HepG2 (cell line): ENCODE measurements at regions not wholly inside any gene's neighbourhood (a gene's known extent, or its start where the extent isn't known, plus 50 kb on each side); places are given as distances from the start of the nearest gene placed in this dataset.

Experiments used
- ATAC-seq: fragments of 200-7000 bp; cut with Tn5 transposase; 3 replicates; pipeline ENCODE4 v1.9.1; 2020; ENCODE audit warnings: mild to moderate bottlenecking, moderate library complexity
- BruUV-seq: library from RNA; stranded (reverse); fragments of 400-500 nt; replicated peaks from 2 replicates; lab custom pipeline; 2021; lab: Mats Ljungman, UMichigan
- CTCF ChIA-PET: fragments of 300-600 bp; formaldehyde crosslinking; extraction: SDS; loops from one replicate; lab custom pipeline; 2021; ENCODE audit warnings: low total read pairs, inconsistent platforms, low intra/inter-chr PET ratio; lab: Yijun Ruan, JAX
- POLR2A ChIA-PET: fragments of 350-600 bp; sonication (Branson Sonifier 250); formaldehyde crosslinking; loops from one replicate; lab custom pipeline; 2020; ENCODE audit warnings: antibody characterized with exemption, inconsistent platforms; lab: Yijun Ruan, JAX
- DNase-seq: peaks from one replicate; pipeline ENCODE4 v3.0.0-alpha.2; 2015; ENCODE audit warnings: low spot score
- FAIRE-seq: peaks from 3 replicates; lab custom pipeline; 2011; peaks lifted over from hg19 to GRCh38; lab: Jason Lieb, UNC
- H2AFZ ChIP-seq: one replicate; pipeline ENCODE4 v1.6.1; 2011; ENCODE audit warnings: low read length, inconsistent platforms
- H3K27ac ChIP-seq: fragments of 300-600 bp; 3 replicates; pipeline ENCODE4 v1.8.0; 2011; ENCODE audit warnings: mixed run types, mild to moderate bottlenecking, mixed read lengths, low read length, inconsistent platforms; ENCODE audit not compliant: insufficient read depth; ENCODE audit errors: extremely low read length
- H3K27me3 ChIP-seq, 2 experiments: fragments of 200-600 bp in 1 of 2; 2 replicates in 1 of 2; 3 replicates in 1 of 2; pipeline versions ENCODE4 v1.6.0 to v1.8.0; 2011; ENCODE audit warnings: low read length in 2 of 2, mild to moderate bottlenecking in 2 of 2, moderate library complexity in 2 of 2, inconsistent platforms in 1 of 2; ENCODE audit not compliant: insufficient read depth in 2 of 2, control insufficient read depth in 1 of 2
- H3K36me3 ChIP-seq, 2 experiments: fragments of 200-600 bp in 1 of 2; replicated peaks in 1 of 2; 2 replicates in 1 of 2; 3 replicates in 1 of 2; pipeline versions ENCODE4 v1.5.1 to v1.8.0; 2011; ENCODE audit warnings: low read length in 2 of 2, inconsistent platforms in 1 of 2; ENCODE audit not compliant: insufficient read depth in 2 of 2, control insufficient read depth in 1 of 2
- H3K4me1 ChIP-seq: 2 replicates; pipeline ENCODE4 v1.5.1; 2012; ENCODE audit warnings: low read length, inconsistent platforms; ENCODE audit not compliant: insufficient read depth
- H3K4me2 ChIP-seq: 2 replicates; pipeline ENCODE4 v1.6.0; 2011; ENCODE audit warnings: low read depth, low read length, inconsistent platforms
- H3K4me3 ChIP-seq, 3 experiments: fragments of 200-600 bp in 1 of 3; sonication (generic), shearing (Covaris generic) in 1 of 3; replicated peaks in 1 of 3; 2 replicates each; pipeline ENCODE4 v1.5.1; 2011 to 2016; ENCODE audit warnings: low read length in 3 of 3, inconsistent platforms in 2 of 3, low read depth in 2 of 3, mild to moderate bottlenecking in 2 of 3, control low read depth in 1 of 3, mixed read lengths in 1 of 3; ENCODE audit not compliant: insufficient read depth in 1 of 3
- H3K79me2 ChIP-seq: one replicate; pipeline ENCODE4 v1.6.1; 2011; ENCODE audit warnings: low read length, inconsistent platforms; ENCODE audit not compliant: insufficient read depth
- H3K9ac ChIP-seq: 2 replicates; pipeline ENCODE4 v1.6.0; 2011; ENCODE audit warnings: mild to moderate bottlenecking, low read depth, low read length, inconsistent platforms; ENCODE audit not compliant: insufficient read depth
- H3K9me3 ChIP-seq: 2 replicates; pipeline ENCODE4 v1.5.1; 2012; ENCODE audit warnings: mild to moderate bottlenecking, low read length
- H4K20me1 ChIP-seq: 2 replicates; pipeline ENCODE4 v1.6.0; 2011; ENCODE audit warnings: inconsistent platforms, mild to moderate bottlenecking, low read length, moderate library complexity; ENCODE audit not compliant: insufficient read depth
- MNT ChIP-seq: fragments of 450-650 bp; IDR thresholded peaks from 2 replicates; pipeline ENCODE4 v1.6.1; 2016
- PHF20 ChIP-seq: sonication (generic); formaldehyde crosslinking; IDR thresholded peaks from 2 replicates; pipeline ENCODE4 v1.5.0; 2020; ENCODE audit warnings: mild to moderate bottlenecking, missing genetic modification reagents
- whole genome bisulfite sequencing: methylation state at CpG from one replicate; pipeline ENCODE4 v1.1.6; 2017; ENCODE audit warnings: low lambda C conversion rate; 5-methylcytosine and 5-hydroxymethylcytosine counted together
- in situ Hi-C: cut with HindIII; loops from 2 replicates; pipeline ENCODE4 v1.10.0; 2017; ENCODE audit warnings: low pct_unique_long_range_greater_than_20kb; ENCODE audit not compliant: extremely low pct_ligation_motif_present
- intact Hi-C: fragments of 100-400 bp; cut with micrococcal nuclease; formaldehyde crosslinking; loops from one replicate; pipeline ENCODE4 v1.10.0; 2022; ENCODE audit not compliant: unreplicated experiment
- TF ChIP-seq, protein P1 (sequence below): sonication (generic); formaldehyde crosslinking; IDR thresholded peaks from 2 replicates; pipeline ENCODE4 v1.4.0; 2020; ENCODE audit warnings: missing genetic modification reagents

DNA sequence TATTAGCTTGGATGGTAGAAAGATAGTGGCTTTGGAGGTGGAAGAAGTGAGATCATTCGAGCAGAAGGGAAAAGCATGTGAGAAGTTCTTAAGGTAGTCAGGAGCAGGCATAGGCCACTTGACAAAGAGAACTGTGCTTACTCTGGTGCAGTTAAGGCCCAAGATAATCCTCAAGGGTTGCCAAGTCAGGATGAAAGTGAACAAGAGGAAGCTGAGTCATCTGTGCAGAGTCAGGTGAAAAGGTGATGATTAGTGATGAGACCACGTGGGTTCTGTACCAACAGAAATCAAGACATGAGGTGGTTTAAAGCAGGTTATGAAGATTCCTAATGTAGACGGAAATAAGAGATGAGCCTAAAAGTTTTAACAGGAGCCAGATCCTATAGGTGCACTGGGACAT is 369.8 kb downstream of the DTHD1 start:
- H2AFZ ChIP-seq = no peak overlapping the region
- H3K4me1 ChIP-seq = no peaks in the 10 kb centered on the region
- ChIA-PET CTCF (no interaction called here), POLR2A (no interaction called here)
- peaks cover 9% of the 10 kb centered on the region; the same call in 1 of the 2 replicates for H3K9me3 ChIP-seq
- DNase-seq (no peak), ATAC-seq (no peak), FAIRE-seq (no peak)
- no peak overlapping the region for H3K27ac ChIP-seq
- 3% methylated on average over 3 of the region's 3 CpGs for WGBS
- H3K9ac ChIP-seq = no peak overlapping the region
- no peak overlapping the region for H3K4me2 ChIP-seq
- no peaks in the 10 kb centered on the region for H4K20me1 ChIP-seq
- H3K36me3 ChIP-seq = no peaks in the 10 kb centered on the region
- no peaks in the 10 kb centered on the region for H3K79me2 ChIP-seq
- BruUV-seq = no TSS peak
- intact Hi-C loops = no loop called here
- in situ Hi-C loops = no loop called here
- H3K4me3 ChIP-seq = no peak overlapping the region
- TF ChIP-seq, protein P1, sequence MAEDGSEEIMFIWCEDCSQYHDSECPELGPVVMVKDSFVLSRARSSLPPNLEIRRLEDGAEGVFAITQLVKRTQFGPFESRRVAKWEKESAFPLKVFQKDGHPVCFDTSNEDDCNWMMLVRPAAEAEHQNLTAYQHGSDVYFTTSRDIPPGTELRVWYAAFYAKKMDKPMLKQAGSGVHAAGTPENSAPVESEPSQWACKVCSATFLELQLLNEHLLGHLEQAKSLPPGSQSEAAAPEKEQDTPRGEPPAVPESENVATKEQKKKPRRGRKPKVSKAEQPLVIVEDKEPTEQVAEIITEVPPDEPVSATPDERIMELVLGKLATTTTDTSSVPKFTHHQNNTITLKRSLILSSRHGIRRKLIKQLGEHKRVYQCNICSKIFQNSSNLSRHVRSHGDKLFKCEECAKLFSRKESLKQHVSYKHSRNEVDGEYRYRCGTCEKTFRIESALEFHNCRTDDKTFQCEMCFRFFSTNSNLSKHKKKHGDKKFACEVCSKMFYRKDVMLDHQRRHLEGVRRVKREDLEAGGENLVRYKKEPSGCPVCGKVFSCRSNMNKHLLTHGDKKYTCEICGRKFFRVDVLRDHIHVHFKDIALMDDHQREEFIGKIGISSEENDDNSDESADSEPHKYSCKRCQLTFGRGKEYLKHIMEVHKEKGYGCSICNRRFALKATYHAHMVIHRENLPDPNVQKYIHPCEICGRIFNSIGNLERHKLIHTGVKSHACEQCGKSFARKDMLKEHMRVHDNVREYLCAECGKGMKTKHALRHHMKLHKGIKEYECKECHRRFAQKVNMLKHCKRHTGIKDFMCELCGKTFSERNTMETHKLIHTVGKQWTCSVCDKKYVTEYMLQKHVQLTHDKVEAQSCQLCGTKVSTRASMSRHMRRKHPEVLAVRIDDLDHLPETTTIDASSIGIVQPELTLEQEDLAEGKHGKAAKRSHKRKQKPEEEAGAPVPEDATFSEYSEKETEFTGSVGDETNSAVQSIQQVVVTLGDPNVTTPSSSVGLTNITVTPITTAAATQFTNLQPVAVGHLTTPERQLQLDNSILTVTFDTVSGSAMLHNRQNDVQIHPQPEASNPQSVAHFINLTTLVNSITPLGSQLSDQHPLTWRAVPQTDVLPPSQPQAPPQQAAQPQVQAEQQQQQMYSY (CRISPR knock-in tag) = no peak
- peak; percentile 95 for TF ChIP-seq MNT
- H3K27me3 ChIP-seq = no peaks in the 10 kb centered on the region

GRCh38 chr4:36652857-36653256 is 371.4 kb downstream of the DTHD1 start:
- DNase-seq (no peak), ATAC-seq (no peak)
- Histone ChIP-seq H3K27ac (no peak overlapping the region), H3K9ac (no peak overlapping the region), H3K27me3 (no peaks in the 10 kb centered on the region), H4K20me1 (no peaks in the 10 kb centered on the region), H3K79me2 (no peaks in the 10 kb centered on the region), H3K4me2 (no peak overlapping the region), H3K4me1 (no peaks in the 10 kb centered on the region), H3K4me3 (no peak overlapping the region), H2AFZ (no peak overlapping the region)
- in situ Hi-C loops = no loop called here
- POLR2A ChIA-PET = no interaction called here
- TF ChIP-seq PHF20 (CRISPR knock-in tag) = no peak
- TF ChIP-seq, all 625 proteins: peak for 0
- FAIRE-seq = no peak
- WGBS = 33% methylated on average over 1 of the region's 1 CpG
- Histone ChIP-seq H3K36me3 (no peaks in the 10 kb centered on the region), H3K9me3 (peaks cover 12% of the 10 kb centered on the region; the same call in 1 of the 2 replicates)
- CTCF ChIA-PET = no interaction called here
- no TSS peak for BruUV-seq
- intact Hi-C loops = no loop called here
